GM19099 (cell line): ENCODE measurements at regions not wholly inside any gene's neighbourhood (a gene's known extent, or its start where the extent isn't known, plus 50 kb on each side); places are given as distances from the start of the nearest gene placed in this dataset.

Experiments used
- POLR2A ChIP-seq: IDR thresholded peaks from 3 replicates; pipeline ENCODE4 v1.6.1; 2011; ENCODE audit warnings: low read depth; ENCODE audit not compliant: insufficient read length; ENCODE audit errors: extremely low read depth

- no peak for TF ChIP-seq POLR2A
These were observed 515.9 kb downstream of the PLPP3 start for GRCh38 chr1:56063461-56063860.

- no peak for TF ChIP-seq POLR2A
These were observed 516.7 kb downstream of the PLPP3 start for GRCh38 chr1:56062625-56063024.

GRCh38 chr1:56061824-56062223 is 517.5 kb downstream of the PLPP3 start:
- no peak for TF ChIP-seq POLR2A

GRCh38 chr1:56060906-56061305 is 518.5 kb downstream of the PLPP3 start:
- TF ChIP-seq POLR2A = no peak

GRCh38 chr1:56057466-56058405 is 521.6 kb downstream of the PLPP3 start:
- TF ChIP-seq POLR2A = no peak

- TF ChIP-seq POLR2A = no peak
These were observed 522.7 kb downstream of the PLPP3 start for GRCh38 chr1:56056438-56057287.

GRCh38 chr1:56054959-56055358 is 524.4 kb downstream of the PLPP3 start:
- TF ChIP-seq POLR2A = no peak

GRCh38 chr1:56052041-56052440 is 527.3 kb downstream of the PLPP3 start:
- TF ChIP-seq POLR2A = no peak

- TF ChIP-seq POLR2A = no peak
These were observed 528.5 kb downstream of the PLPP3 start for GRCh38 chr1:56050911-56051310.

- no peak for TF ChIP-seq POLR2A
These were observed 533.9 kb downstream of the PLPP3 start for GRCh38 chr1:56045477-56045876.

GRCh38 chr1:56045062-56045461 is 534.3 kb downstream of the PLPP3 start:
- TF ChIP-seq POLR2A = no peak

GRCh38 chr1:56036479-56036878 is 542.9 kb downstream of the PLPP3 start:
- TF ChIP-seq POLR2A = no peak

- no peak for TF ChIP-seq POLR2A
These were observed 544.4 kb downstream of the PLPP3 start for GRCh38 chr1:56034847-56035481.

GRCh38 chr1:56034222-56034621 is 545.1 kb downstream of the PLPP3 start:
- TF ChIP-seq POLR2A = no peak
